Activated B cell treated with CpG ODN at 0.5 μM for 24 hours (primary cell): ENCODE measurements at regions not wholly inside any gene's neighbourhood (a gene's known extent, or its start where the extent isn't known, plus 50 kb on each side); places are given as distances from the start of the nearest gene placed in this dataset.

Source experiments
- ATAC-seq: fragments of 200-7000 bp; cut with Tn5 transposase; one replicate; pipeline ENCODE4 v1.10.0; 2021; ENCODE audit warnings: low read depth, mild to moderate bottlenecking, moderate library complexity
- CTCF ChIA-PET: fragments of 350-600 bp; sonication (Branson Sonifier 250); formaldehyde crosslinking; loops from one replicate; lab custom pipeline; 2021; ENCODE audit warnings: antibody characterized with exemption; lab: Charles Lee
- POLR2A ChIA-PET: fragments of 350-600 bp; sonication (Branson Sonifier 250); formaldehyde crosslinking; loops from one replicate; lab custom pipeline; 2021; ENCODE audit warnings: antibody characterized with exemption; lab: Charles Lee
- DNase-seq: peaks from one replicate; pipeline ENCODE4 v3.0.0; 2022
- H3K27ac Mint-ChIP-seq: one replicate; pipeline ENCODE4 v1.8.0; 2020; ENCODE audit warnings: mixed read lengths
- H3K27me3 Mint-ChIP-seq: one replicate; pipeline ENCODE4 v1.8.0; 2021; ENCODE audit warnings: mixed read lengths
- H3K36me3 Mint-ChIP-seq: one replicate; pipeline ENCODE4 v1.8.0; 2021; ENCODE audit warnings: low read depth, mixed read lengths
- H3K4me1 Mint-ChIP-seq: one replicate; pipeline ENCODE4 v1.8.0; 2021; ENCODE audit warnings: mixed read lengths
- H3K4me3 Mint-ChIP-seq: one replicate; pipeline ENCODE4 v1.8.0; 2020; ENCODE audit warnings: mild to moderate bottlenecking, mixed read lengths
- H3K9me3 Mint-ChIP-seq: one replicate; pipeline ENCODE4 v1.8.0; 2020; ENCODE audit warnings: mixed read lengths
- CTCF ChIP-seq: fragments of 200-600 bp; IDR thresholded peaks from one replicate; pipeline ENCODE4 v1.8.0; 2022; ENCODE audit warnings: antibody characterized with exemption, mild to moderate bottlenecking
- intact Hi-C: fragments of 100-400 bp; cut with micrococcal nuclease; formaldehyde crosslinking; loops from one replicate; pipeline ENCODE4 v1.15.1; 2024

GRCh38 chr1:56302878-56303277 lies 276.5 kb downstream of the PLPP3 start:
- ChIA-PET POLR2A (no interaction called here), CTCF (no interaction called here)
- TF ChIP-seq CTCF = no peak
- DNase-seq (no peak), ATAC-seq (no peak)
- H3K36me3 Mint-ChIP-seq = no peaks in the 10 kb centered on the region
- intact Hi-C loops = no loop called here
- H3K27me3 Mint-ChIP-seq = no peaks in the 10 kb centered on the region
- H3K27ac Mint-ChIP-seq = no peak overlapping the region
- no peak overlapping the region for H3K4me3 Mint-ChIP-seq
- H3K9me3 Mint-ChIP-seq = no peaks in the 10 kb centered on the region
- H3K4me1 Mint-ChIP-seq = no peaks in the 10 kb centered on the region

- CTCF ChIA-PET = interaction anchor here (1.2 kb wide), 1 partner anchor 9 kb away, joined by 3 read pairs; no protein-coding TSS in a partner anchor
- Mint-ChIP-seq H3K4me3 (no peak overlapping the region), H3K9me3 (no peaks in the 10 kb centered on the region), H3K27me3 (no peaks in the 10 kb centered on the region), H3K36me3 (no peaks in the 10 kb centered on the region), H3K4me1 (peaks cover 2% of the 10 kb centered on the region), H3K27ac (no peak overlapping the region)
- DNase-seq (no peak), ATAC-seq (no peak)
- POLR2A ChIA-PET = interaction anchor here (0.6 kb wide), 1 partner anchor 60 kb away, joined by 6 read pairs; no protein-coding TSS in a partner anchor
- intact Hi-C loops = no loop called here
- TF ChIP-seq CTCF = no peak
These were observed 277.6 kb downstream of the PLPP3 start for GRCh38 chr1:56301791-56302190.

GRCh38 chr1:56300836-56301235 lies 278.5 kb downstream of the PLPP3 start:
- H3K4me1 Mint-ChIP-seq = peaks cover 11% of the 10 kb centered on the region
- DNase-seq (no peak), ATAC-seq (no peak)
- no peaks in the 10 kb centered on the region for H3K27me3 Mint-ChIP-seq
- no peaks in the 10 kb centered on the region for H3K9me3 Mint-ChIP-seq
- ChIA-PET CTCF (interaction anchor here (1.2 kb wide), 1 partner anchor 8 kb away, joined by 3 read pairs; no protein-coding TSS in a partner anchor), POLR2A (no interaction called here)
- no peak for TF ChIP-seq CTCF
- H3K4me3 Mint-ChIP-seq = no peak overlapping the region
- H3K36me3 Mint-ChIP-seq = no peaks in the 10 kb centered on the region
- no peak overlapping the region for H3K27ac Mint-ChIP-seq
- intact Hi-C loops = no loop called here

GRCh38 chr1:56298866-56299265 lies 280.5 kb downstream of the PLPP3 start:
- POLR2A ChIA-PET = no interaction called here
- Mint-ChIP-seq H3K27me3 (no peaks in the 10 kb centered on the region), H3K9me3 (no peaks in the 10 kb centered on the region), H3K27ac (no peak overlapping the region), H3K4me3 (no peak overlapping the region), H3K4me1 (peaks cover 16% of the 10 kb centered on the region), H3K36me3 (no peaks in the 10 kb centered on the region)
- DNase-seq (no peak), ATAC-seq (no peak)
- TF ChIP-seq CTCF = no peak
- intact Hi-C loops = no loop called here
- CTCF ChIA-PET = no interaction called here

- Mint-ChIP-seq H3K27ac (no peak overlapping the region), H3K36me3 (no peaks in the 10 kb centered on the region), H3K27me3 (no peaks in the 10 kb centered on the region), H3K9me3 (no peaks in the 10 kb centered on the region), H3K4me1 (peaks cover 16% of the 10 kb centered on the region), H3K4me3 (no peak overlapping the region)
- no peak for DNase-seq
- no peak for ATAC-seq
- CTCF ChIA-PET = no interaction called here
- TF ChIP-seq CTCF = no peak
- POLR2A ChIA-PET = no interaction called here
- intact Hi-C loops = no loop called here
These were observed 281.5 kb downstream of the PLPP3 start for GRCh38 chr1:56297904-56298303.
